Stomach (tissue), 8 donors: ENCODE measurements at regions not wholly inside any gene's neighbourhood (a gene's known extent, or its start where the extent isn't known, plus 50 kb on each side); places are given as distances from the start of the nearest gene placed in this dataset.

ENCODE experiments used
- DNase-seq, 2 donors: peaks; one replicate each; pipeline versions ENCODE4 v3.0.0 to v3.0.0-alpha.2; 2013 to 2019
- H3K27ac ChIP-seq, 5 donors: fragments of 200-600 bp in 4 of 5; sonication (generic) in 4 of 5; one replicate each; pipeline ENCODE4 v1.5.1; 2013 to 2019; ENCODE audit warnings: mild to moderate bottlenecking in 1 of 5, moderate library complexity in 1 of 5
- H3K27me3 ChIP-seq, 3 donors: fragments of 200-600 bp; sonication (generic); one replicate each; pipeline ENCODE4 v1.5.1; 2017 to 2019; ENCODE audit warnings: mixed run types in 1 of 3
- H3K36me3 ChIP-seq, 4 donors: fragments of 200-600 bp; sonication (generic); 1 replicate in 3 of 4; 2 replicates in 1 of 4; pipeline ENCODE4 v1.5.1; 2016 to 2019
- H3K4me1 ChIP-seq, 4 donors: fragments of 200-600 bp; sonication (generic); one replicate each; pipeline ENCODE4 v1.5.1; 2016 to 2019
- H3K4me3 ChIP-seq, 4 donors: fragments of 200-600 bp; sonication (generic) in 3 of 4; one replicate each; pipeline ENCODE4 v1.5.1; 2016 to 2019; ENCODE audit warnings: mild to moderate bottlenecking in 1 of 4
- H3K9me3 ChIP-seq, 4 donors: fragments of 200-600 bp; sonication (generic); one replicate each; pipeline ENCODE4 v1.5.1; 2016 to 2019
- CTCF ChIP-seq, 7 experiments: fragments of 450-650 bp in 4 of 7; fragments of 200-600 bp in 3 of 7; sonication (generic) in 3 of 7; IDR thresholded peaks; one replicate each; pipeline ENCODE4 v1.5.1; 2016 to 2019; ENCODE audit warnings: antibody characterized with exemption in 7 of 7, control low read depth in 2 of 7, mild to moderate bottlenecking in 1 of 7
- EP300 ChIP-seq: sonication (generic); formaldehyde crosslinking; IDR thresholded peaks from one replicate; pipeline ENCODE4 v1.6.1; 2017; ENCODE audit warnings: antibody characterized with exemption
- POLR2A ChIP-seq, 4 donors: fragments of 450-650 bp; IDR thresholded peaks; one replicate each; pipeline ENCODE4 v1.6.1; 2016; ENCODE audit warnings: antibody characterized with exemption in 4 of 4, control low read depth in 2 of 4, mild to moderate bottlenecking in 1 of 4, moderate library complexity in 1 of 4
- POLR2AphosphoS5 ChIP-seq, 3 donors: sonication (generic); formaldehyde crosslinking; IDR thresholded peaks; one replicate each; pipeline ENCODE4 v1.6.1; 2016; ENCODE audit warnings: antibody characterized with exemption in 3 of 3
- WGBS, 5 donors: extraction: QIAGEN DNeasy Blood & Tissue Kit in 3 of 5; methylation state at CpG; one replicate each; pipeline versions ENCODE4 v1.1.5 to v1.1.7; 2013 to 2018; 5-methylcytosine and 5-hydroxymethylcytosine counted together
- intact Hi-C: fragments of 100-400 bp; cut with DNase I; formaldehyde crosslinking; loops from one replicate; pipeline ENCODE4 v1.15.1; 2023; ENCODE audit warnings: low total_unique reads
- donor health status: healthy with polysubstance abuse.
- donor health status: Bipolar disorder and iron deficiency.
- donor health status: healthy.

GRCh38 chr3:65268426-65268825 is 580.6 kb upstream of the ADAMTS9 start:
- H3K27ac ChIP-seq: no peak overlapping the region
- no peaks in the 10 kb centered on the region for H3K27me3 ChIP-seq
- DNase-seq: peak in 1 of 2 donors; percentile 30
- TF ChIP-seq POLR2AphosphoS5 (IDR thresholded peaks at IDR 0.05): no peak
- no peak for TF ChIP-seq EP300
- TF ChIP-seq POLR2A (IDR thresholded peaks at IDR 0.05): no peak
- no peak for TF ChIP-seq CTCF (IDR thresholded peaks at IDR 0.05)
- H3K4me1 ChIP-seq: no peaks in the 10 kb centered on the region
- H3K9me3 ChIP-seq: no peaks in the 10 kb centered on the region
- no peak overlapping the region for H3K4me3 ChIP-seq
- WGBS, 5 donors: 44 to 68% (median 64%) methylated on average over 1 of the region's 1 CpG
- intact Hi-C loops: no loop called here
- no peaks in the 10 kb centered on the region for H3K36me3 ChIP-seq

GRCh38 chr3:65265942-65266590 is 578.3 kb upstream of the ADAMTS9 start:
- intact Hi-C loops: no loop called here
- no peak for TF ChIP-seq CTCF (IDR thresholded peaks at IDR 0.05)
- TF ChIP-seq POLR2AphosphoS5 (IDR thresholded peaks at IDR 0.05): no peak
- TF ChIP-seq EP300: no peak
- no peak for TF ChIP-seq POLR2A (IDR thresholded peaks at IDR 0.05)
- Histone ChIP-seq H3K4me3 (no peak overlapping the region), H3K27ac (no peak overlapping the region), H3K9me3 (no peaks in the 10 kb centered on the region), H3K4me1 (no peaks in the 10 kb centered on the region), H3K36me3 (no peaks in the 10 kb centered on the region), H3K27me3 (no peaks in the 10 kb centered on the region)
- 54 to 72% (median 66%) methylated on average over 4 of the region's 4 CpGs for WGBS, 5 donors
- no peak for DNase-seq

DNA sequence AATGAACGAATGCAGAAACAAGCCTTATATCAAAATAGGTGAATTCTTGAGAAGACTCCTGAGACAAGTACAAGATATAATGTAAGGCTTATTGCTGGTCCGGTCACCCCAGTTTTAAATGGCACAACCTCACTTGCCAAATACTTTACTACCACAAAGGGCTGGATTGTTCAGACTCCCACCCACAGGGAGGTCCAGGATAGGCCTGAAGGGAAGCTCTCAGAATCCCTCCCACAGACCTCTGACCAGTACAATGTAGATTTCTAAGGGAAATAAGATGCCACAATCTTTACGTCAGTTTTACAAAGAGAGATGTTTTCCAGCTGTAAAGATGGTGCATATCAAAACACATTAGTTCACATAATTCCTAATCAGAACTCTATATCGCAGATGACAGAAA is 577.7 kb upstream of the ADAMTS9 start:
- TF ChIP-seq EP300 (no peak), POLR2A (IDR thresholded peaks at IDR 0.05) (no peak), CTCF (IDR thresholded peaks at IDR 0.05) (no peak), POLR2AphosphoS5 (IDR thresholded peaks at IDR 0.05) (no peak)
- H3K27ac ChIP-seq: no peak overlapping the region
- no peak for DNase-seq
- no peak overlapping the region for H3K4me3 ChIP-seq
- no peaks in the 10 kb centered on the region for H3K4me1 ChIP-seq
- WGBS, 5 donors: 87 to 92% (median 92%) methylated on average over 4 of the region's 4 CpGs
- no peaks in the 10 kb centered on the region for H3K9me3 ChIP-seq
- H3K36me3 ChIP-seq: no peaks in the 10 kb centered on the region
- intact Hi-C loops: no loop called here
- no peaks in the 10 kb centered on the region for H3K27me3 ChIP-seq

GRCh38 chr3:65262548-65262947 is 574.7 kb upstream of the ADAMTS9 start:
- TF ChIP-seq POLR2AphosphoS5 (IDR thresholded peaks at IDR 0.05): no peak
- TF ChIP-seq CTCF (IDR thresholded peaks at IDR 0.05): no peak
- no peak for TF ChIP-seq EP300
- no peak overlapping the region for H3K27ac ChIP-seq
- H3K27me3 ChIP-seq: no peaks in the 10 kb centered on the region
- H3K4me3 ChIP-seq: no peak overlapping the region
- 67 to 94% (median 84%) methylated on average over 5 of the region's 5 CpGs for WGBS, 5 donors
- no peak for DNase-seq
- no peaks in the 10 kb centered on the region for H3K36me3 ChIP-seq
- no peaks in the 10 kb centered on the region for H3K4me1 ChIP-seq
- intact Hi-C loops: no loop called here
- no peaks in the 10 kb centered on the region for H3K9me3 ChIP-seq
